HG02884 (cell line): ENCODE measurements at regions not wholly inside any gene's neighbourhood (a gene's known extent, or its start where the extent isn't known, plus 50 kb on each side); places are given as distances from the start of the nearest gene placed in this dataset.

ENCODE experiments used
- ATAC-seq: cut with Tn5 transposase; IDR thresholded peaks from one replicate; pipeline ENCODE4 v1.9.1; 2021; ENCODE audit warnings: mild to moderate bottlenecking, moderate library complexity; ENCODE audit not compliant: unreplicated experiment

- no peak for ATAC-seq
Measured at GRCh38 chr9:81394881-81395675, 294.3 kb downstream of the TLE1 start.

- ATAC-seq = no peak
Measured at GRCh38 chr9:81393985-81394811, 295.1 kb downstream of the TLE1 start.

- ATAC-seq = no peak
Measured at GRCh38 chr9:81391457-81391825, 297.9 kb downstream of the TLE1 start.

- ATAC-seq = no peak
Measured at GRCh38 chr9:81390792-81391456, 298.4 kb downstream of the TLE1 start.

- no peak for ATAC-seq
Measured at GRCh38 chr9:81389569-81389993, 299.8 kb downstream of the TLE1 start.

GRCh38 chr9:81388831-81389230 is 300.5 kb downstream of the TLE1 start:
- ATAC-seq = no peak

- ATAC-seq = no peak
Measured at GRCh38 chr9:81387360-81388106, 301.8 kb downstream of the TLE1 start.

- no peak for ATAC-seq
Measured at GRCh38 chr9:81384911-81385310, 304.4 kb downstream of the TLE1 start.

- ATAC-seq = no peak
Measured at GRCh38 chr9:81382281-81382680, 307.1 kb downstream of the TLE1 start.

- no peak for ATAC-seq
Measured at GRCh38 chr9:81381694-81382093, 307.7 kb downstream of the TLE1 start.

- ATAC-seq = no peak
Measured at GRCh38 chr9:81380504-81381359, 308.6 kb downstream of the TLE1 start.

- ATAC-seq = no peak
Measured at GRCh38 chr9:81379655-81380054, 309.7 kb downstream of the TLE1 start.

GRCh38 chr9:81377921-81378320 is 311.4 kb downstream of the TLE1 start:
- ATAC-seq = no peak

GRCh38 chr9:81377320-81377719 is 312.0 kb downstream of the TLE1 start:
- ATAC-seq = no peak

- no peak for ATAC-seq
Measured at GRCh38 chr9:81375187-81376100, 313.9 kb downstream of the TLE1 start.

- ATAC-seq = no peak
Measured at GRCh38 chr9:81374459-81375186, 314.7 kb downstream of the TLE1 start.

GRCh38 chr9:81373294-81373693 is 316.1 kb downstream of the TLE1 start:
- ATAC-seq = no peak

- no peak for ATAC-seq
Measured at GRCh38 chr9:81372628-81373191, 316.6 kb downstream of the TLE1 start.
